IMR-90 (cell line): ENCODE measurements at regions not wholly inside any gene's neighbourhood (a gene's known extent, or its start where the extent isn't known, plus 50 kb on each side); places are given as distances from the start of the nearest gene placed in this dataset.

Experiments
- ATAC-seq: fragments of 200-7000 bp; cut with Tn5 transposase; 2 replicates; pipeline ENCODE4 v1.9.1; 2020; ENCODE audit warnings: low read depth, mild to moderate bottlenecking, moderate library complexity
- BruUV-seq: library from RNA; stranded (reverse); fragments of 400-500 nt; replicated peaks from 2 replicates; lab custom pipeline; 2021; lab: Mats Ljungman, UMichigan
- CTCF ChIA-PET: fragments of 300-600 bp; formaldehyde crosslinking; extraction: SDS; loops from one replicate; lab custom pipeline; 2021; ENCODE audit warnings: antibody characterized with exemption; lab: Yijun Ruan, JAX
- POLR2A ChIA-PET: fragments of 300-600 bp; sonication (Branson Sonifier 250); formaldehyde crosslinking; loops from one replicate; lab custom pipeline; 2022; ENCODE audit warnings: antibody characterized with exemption; ENCODE audit not compliant: unreplicated experiment; lab: Charles Lee
- DNase-seq: peaks from one replicate; pipeline ENCODE4 v3.0.0; 2013
- H2AFZ ChIP-seq: replicated peaks from 2 replicates; pipeline ENCODE3; 2013; ENCODE audit warnings: low read length, mild to moderate bottlenecking; ENCODE audit not compliant: poor library complexity
- H2AK5ac ChIP-seq: 2 replicates; pipeline ENCODE4 v1.6.1; 2013; ENCODE audit warnings: low read depth, low read length, inconsistent platforms
- H2AK9ac ChIP-seq: replicated peaks from 2 replicates; pipeline ENCODE3; 2013; ENCODE audit warnings: mild to moderate bottlenecking, low read depth, low read length, moderate library complexity; ENCODE audit not compliant: poor library complexity
- H2BK120ac ChIP-seq: 2 replicates; pipeline ENCODE4 v1.6.1; 2013; ENCODE audit warnings: low read depth, low read length, inconsistent platforms
- H2BK15ac ChIP-seq: 3 replicates; pipeline ENCODE4 v1.6.1; 2013; ENCODE audit warnings: low read depth, low read length, inconsistent platforms
- H2BK20ac ChIP-seq: 2 replicates; pipeline ENCODE4 v1.6.1; 2013; ENCODE audit warnings: low read depth, mild to moderate bottlenecking, inconsistent platforms, low read length, moderate library complexity
- H2BK5ac ChIP-seq: 2 replicates; pipeline ENCODE4 v1.6.1; 2013; ENCODE audit warnings: mild to moderate bottlenecking, low read depth, low read length, inconsistent platforms; ENCODE audit not compliant: poor library complexity, severe bottlenecking
- H3K14ac ChIP-seq: replicated peaks from 2 replicates; pipeline ENCODE4 v1.6.1; 2013; ENCODE audit warnings: low read depth, low read length, inconsistent platforms
- H3K18ac ChIP-seq: 2 replicates; pipeline ENCODE4 v1.6.1; 2013; ENCODE audit warnings: low read depth, low read length, control low read depth
- H3K23ac ChIP-seq: 2 replicates; pipeline ENCODE4 v1.6.1; 2013; ENCODE audit warnings: low read depth, low read length, inconsistent platforms
- H3K27ac ChIP-seq: 2 replicates; pipeline ENCODE4 v1.5.1; 2013; ENCODE audit warnings: mild to moderate bottlenecking, control low read depth, low read length; ENCODE audit not compliant: insufficient read depth
- H3K27me3 ChIP-seq: 2 replicates; pipeline ENCODE4 v1.6.1; 2013; ENCODE audit warnings: low read length; ENCODE audit not compliant: control insufficient read depth, insufficient read depth
- H3K36me3 ChIP-seq: 2 replicates; pipeline ENCODE4 v1.6.1; 2013; ENCODE audit warnings: low read length, mixed read lengths; ENCODE audit not compliant: control insufficient read depth, insufficient read depth
- H3K4ac ChIP-seq: 2 replicates; pipeline ENCODE4 v1.6.1; 2013; ENCODE audit warnings: low read depth, low read length, inconsistent platforms
- H3K4me1 ChIP-seq: 2 replicates; pipeline ENCODE4 v1.6.1; 2013; ENCODE audit warnings: low read length, mixed read lengths; ENCODE audit not compliant: control insufficient read depth, insufficient read depth
- H3K4me2 ChIP-seq: 2 replicates; pipeline ENCODE4 v1.6.1; 2013; ENCODE audit warnings: low read depth, mild to moderate bottlenecking, control low read depth, low read length, moderate library complexity
- H3K4me3 ChIP-seq: 2 replicates; pipeline ENCODE4 v1.5.1; 2013; ENCODE audit warnings: low read depth, mild to moderate bottlenecking, control low read depth, low read length, moderate library complexity; ENCODE audit not compliant: insufficient read depth
- H3K56ac ChIP-seq: 2 replicates; pipeline ENCODE4 v1.6.1; 2013; ENCODE audit warnings: low read length, inconsistent platforms; ENCODE audit not compliant: insufficient read depth; ENCODE audit errors: extremely low read depth
- H3K79me1 ChIP-seq, 2 experiments: 2 replicates each; pipeline ENCODE4 v1.6.1; 2013; ENCODE audit warnings: low read length in 2 of 2, inconsistent platforms in 1 of 2, low read depth in 1 of 2
- H3K9ac ChIP-seq: 2 replicates; pipeline ENCODE4 v1.6.1; 2013; ENCODE audit warnings: low read depth, low read length, control low read depth
- H3K9me1 ChIP-seq: 2 replicates; pipeline ENCODE4 v1.6.1; 2013; ENCODE audit warnings: low read length, inconsistent platforms; ENCODE audit not compliant: insufficient read depth
- H3K9me3 ChIP-seq: 2 replicates; pipeline ENCODE4 v1.6.1; 2013; ENCODE audit warnings: low read length; ENCODE audit not compliant: control insufficient read depth, insufficient read depth
- H4K20me1 ChIP-seq: 2 replicates; pipeline ENCODE4 v1.6.1; 2013; ENCODE audit warnings: low read length, inconsistent platforms; ENCODE audit not compliant: insufficient read depth
- H4K5ac ChIP-seq: 2 replicates; pipeline ENCODE4 v1.6.1; 2013; ENCODE audit warnings: mild to moderate bottlenecking, low read depth, low read length, control low read depth
- H4K8ac ChIP-seq, 2 experiments: 2 replicates each; pipeline ENCODE4 v1.6.1; 2013; ENCODE audit warnings: low read depth in 2 of 2, low read length in 2 of 2, control low read depth in 1 of 2, inconsistent platforms in 1 of 2
- H4K91ac ChIP-seq: 2 replicates; pipeline ENCODE4 v1.6.1; 2013; ENCODE audit warnings: low read depth, low read length, inconsistent platforms; ENCODE audit not compliant: insufficient read depth
- BHLHE40 ChIP-seq: fragments of 150-350 bp; IDR thresholded peaks from 2 replicates; pipeline ENCODE4 v1.6.1; 2016; ENCODE audit warnings: mild to moderate bottlenecking, low read depth, low read length
- CEBPB ChIP-seq: IDR thresholded peaks from 2 replicates; pipeline ENCODE4 v1.6.1; 2012; ENCODE audit warnings: low read depth, low read length, improper control_type of control experiment
- CHD1 ChIP-seq: IDR thresholded peaks from 2 replicates; pipeline ENCODE4 v1.6.1; 2012; ENCODE audit warnings: low read depth, low read length, improper control_type of control experiment
- CTCF ChIP-seq: conservative IDR thresholded peaks from 2 replicates; pipeline ENCODE4 v1.5.1; 2012; ENCODE audit warnings: mild to moderate bottlenecking, low read depth, low read length, improper control_type of control experiment
- ELK1 ChIP-seq: fragments of 150-350 bp; IDR thresholded peaks from 2 replicates; pipeline ENCODE4 v1.6.1; 2016; ENCODE audit warnings: low read depth, mild to moderate bottlenecking, low read length, moderate library complexity, borderline replicate concordance
- FOS ChIP-seq: fragments of 150-350 bp; IDR thresholded peaks from 2 replicates; pipeline ENCODE4 v1.6.1; 2016; ENCODE audit warnings: low read depth, low read length
- MAFK ChIP-seq: IDR thresholded peaks from 2 replicates; pipeline ENCODE4 v1.6.1; 2012; ENCODE audit warnings: low read depth, low read length, improper control_type of control experiment
- MAZ ChIP-seq: IDR thresholded peaks from 2 replicates; pipeline ENCODE4 v1.6.1; 2012; ENCODE audit warnings: low read depth, mild to moderate bottlenecking, low read length, improper control_type of control experiment, moderate library complexity, borderline replicate concordance
- MXI1 ChIP-seq: IDR thresholded peaks from 2 replicates; pipeline ENCODE4 v1.6.1; 2012; ENCODE audit warnings: low read depth, mild to moderate bottlenecking, low read length, moderate library complexity, borderline replicate concordance
- NFE2L2 ChIP-seq: fragments of 150-350 bp; IDR thresholded peaks from 2 replicates; pipeline ENCODE4 v1.6.1; 2016; ENCODE audit warnings: low read depth, mild to moderate bottlenecking, low read length
- POLR2A ChIP-seq: IDR thresholded peaks from 2 replicates; pipeline ENCODE4 v1.6.1; 2012; ENCODE audit warnings: mild to moderate bottlenecking, low read depth, low read length
- RAD21 ChIP-seq: IDR thresholded peaks from 2 replicates; pipeline ENCODE4 v1.6.1; 2012; ENCODE audit warnings: low read length, improper control_type of control experiment
- RCOR1 ChIP-seq: IDR thresholded peaks from 2 replicates; pipeline ENCODE4 v1.6.1; 2012; ENCODE audit warnings: mild to moderate bottlenecking, low read length, improper control_type of control experiment; ENCODE audit not compliant: insufficient replicate concordance
- RFX5 ChIP-seq: IDR thresholded peaks from 2 replicates; pipeline ENCODE4 v1.8.0; 2012; ENCODE audit warnings: low read depth, mild to moderate bottlenecking, low read length, moderate library complexity
- SMC3 ChIP-seq: fragments of 150-350 bp; IDR thresholded peaks from 2 replicates; pipeline ENCODE4 v1.6.1; 2016; ENCODE audit warnings: low read depth, mild to moderate bottlenecking, antibody characterized with exemption, low read length, moderate library complexity
- USF2 ChIP-seq: fragments of 150-350 bp; IDR thresholded peaks from 2 replicates; pipeline ENCODE4 v1.6.1; 2017; ENCODE audit warnings: mild to moderate bottlenecking, antibody characterized with exemption, low read length, low read depth
- WGBS, 2 experiments: methylation state at CpG; one replicate each; pipeline versions ENCODE4 v1.1.5 to v1.1.7; 2013; ENCODE audit warnings: missing lambda C conversion rate in 2 of 2; ENCODE audit not compliant: insufficient read length in 1 of 2; ENCODE audit errors: extremely low coverage in 2 of 2; 5-methylcytosine and 5-hydroxymethylcytosine counted together
- dilution Hi-C: fragments of 300-500 bp; cut with HindIII; formaldehyde crosslinking; loops from one replicate; pipeline ENCODE4 v1.14.3; 2018; ENCODE audit warnings: low sequenced_read_pairs; ENCODE audit not compliant: unreplicated experiment
- in situ Hi-C: fragments of 300-500 bp; cut with MboI; formaldehyde crosslinking; loops from 3 replicates; pipeline ENCODE4 v1.14.3; 2019; ENCODE audit warnings: low sequenced_read_pairs, inconsistent platforms, mixed read lengths
- intact Hi-C: fragments of 100-400 bp; cut with micrococcal nuclease; formaldehyde crosslinking; loops from 2 replicates; pipeline ENCODE4 v1.10.0; 2022

GRCh38 chr12:28824193-28824846 is 324.8 kb upstream of the FAR2 start:
- Histone ChIP-seq H3K9ac (no peak overlapping the region), H3K14ac (no peak overlapping the region), H2BK20ac (no peak overlapping the region), H3K4me1 (no peaks in the 10 kb centered on the region), H2BK15ac (no peak overlapping the region), H3K56ac (no peak overlapping the region), H3K36me3 (no peaks in the 10 kb centered on the region), H3K9me3 (no peaks in the 10 kb centered on the region), H4K5ac (no peak overlapping the region), H2BK120ac (no peak overlapping the region), H3K9me1 (no peaks in the 10 kb centered on the region), H2AK9ac (no peak overlapping the region), H3K79me1 (no peaks in the 10 kb centered on the region), H4K91ac (no peak overlapping the region), H3K4ac (no peak overlapping the region), H3K27me3 (no peaks in the 10 kb centered on the region), H2AK5ac (no peak overlapping the region), H2AFZ (no peak overlapping the region), H3K4me3 (no peak overlapping the region), H3K18ac (no peak overlapping the region), H3K27ac (no peak overlapping the region), H4K8ac (no peak overlapping the region), H2BK5ac (no peak overlapping the region), H3K23ac (no peak overlapping the region), H4K20me1 (no peaks in the 10 kb centered on the region), H3K4me2 (no peak overlapping the region)
- POLR2A ChIA-PET, result interaction anchor here (0.6 kb wide), 1 partner anchor 111 kb away, joined by 3 read pairs; no protein-coding TSS in a partner anchor
- WGBS, 2 experiments, result no CpG with 5 or more reads among the region's 2 CpGs
- in situ Hi-C loops, result no loop called here
- BruUV-seq, result no TSS peak
- dilution Hi-C loops, result no loop called here
- DNase-seq, result no peak
- CTCF ChIA-PET, result interaction anchor here (1.3 kb wide), 1 partner anchor 11 kb away, joined by 4 read pairs; no protein-coding TSS in a partner anchor
- no peak for ATAC-seq
- intact Hi-C loops, result no loop called here
- no peak for TF ChIP-seq NFE2L2
- TF ChIP-seq RFX5, result no peak
- no peak for TF ChIP-seq ELK1
- TF ChIP-seq CHD1, result no peak
- TF ChIP-seq RAD21, result no peak
- no peak for TF ChIP-seq SMC3
- TF ChIP-seq CTCF, result no peak
- TF ChIP-seq USF2, result no peak
- no peak for TF ChIP-seq FOS
- no peak for TF ChIP-seq CEBPB
- no peak for TF ChIP-seq BHLHE40
- TF ChIP-seq RCOR1, result no peak
- TF ChIP-seq MAFK, result no peak
- no peak for TF ChIP-seq MXI1
- no peak for TF ChIP-seq MAZ
- no peak for TF ChIP-seq POLR2A
